ENCODE measurements at regions not wholly inside any gene's neighbourhood (a gene's known extent, or its start where the extent isn't known, plus 50 kb on each side); places are given as distances from the start of the nearest gene placed in this dataset.

DNA sequence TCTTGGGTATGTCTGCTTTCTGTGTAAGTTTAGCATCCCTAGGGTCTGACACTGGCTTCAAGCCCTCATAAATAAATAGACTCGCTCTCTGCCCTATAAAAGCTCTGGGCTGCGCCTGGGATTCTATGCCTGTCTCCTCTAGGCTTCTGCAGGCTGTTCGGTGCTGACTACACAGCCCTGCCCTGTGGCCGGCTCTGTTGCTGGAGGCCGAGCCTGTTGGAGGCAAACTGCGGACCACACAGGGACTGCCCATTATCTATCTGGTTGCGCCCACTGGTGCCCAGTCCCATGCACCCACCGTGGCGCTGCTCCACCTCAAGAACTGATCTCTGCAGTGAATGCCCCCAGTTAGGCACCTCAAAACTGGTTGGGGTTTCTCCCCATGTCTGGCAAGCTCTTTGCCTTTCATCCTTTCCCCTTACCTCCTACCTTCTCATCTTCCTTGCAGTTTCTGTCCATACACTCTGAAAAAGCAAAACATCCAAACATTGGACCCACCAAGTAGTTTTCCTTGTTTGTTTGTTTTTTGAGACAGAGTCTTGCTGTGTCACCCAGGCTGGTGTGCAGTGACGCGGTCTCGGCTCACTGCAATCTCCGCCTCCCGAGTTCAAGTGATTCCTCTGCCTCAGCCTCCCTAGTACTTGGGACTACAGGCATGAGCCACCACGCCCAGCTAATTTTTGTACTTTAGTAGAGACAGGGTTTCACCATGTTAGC lies 207.2 kb downstream of the ERCC6L2 start:
- CTCF ChIA-PET = no interaction called here
- 97% methylated on average over 15 of the region's 15 CpGs for WGBS (ENCODE audit: insufficient coverage)
- H3K9me3 ChIP-seq (ENCODE audit: control extremely low read depth in 1 of 5, control insufficient read depth in 4 of 5, insufficient read depth in 2 of 5, low read depth in 1 of 5, low read length in 4 of 5) = no peaks in the 10 kb centered on the region
- H3K4me3 ChIP-seq (ENCODE audit: control insufficient read depth in 1 of 7, extremely low read depth in 1 of 7, insufficient read depth in 4 of 7, low read depth in 2 of 7, low read length in 6 of 7) = no peak overlapping the region
- peaks cover 0 to 10% (median under 1%) of the 10 kb centered on the region in 4 experiments for H3K4me1 ChIP-seq (ENCODE audit: control extremely low read depth in 1 of 4, control insufficient read depth in 4 of 4, insufficient read depth in 4 of 4, low read length in 3 of 4)
- H3K27me3 ChIP-seq (replicated peaks in 2 of 5; ENCODE audit: control insufficient read depth in 4 of 5, insufficient read depth in 5 of 5, low read length in 4 of 5) = peaks cover under 1 to 43% (median 2%) of the 10 kb centered on the region in 5 experiments
- no peak for DNase-seq
- no peak overlapping the region for H3K27ac ChIP-seq (ENCODE audit: insufficient read depth in 1 of 2, low read depth in 1 of 2, low read length in 2 of 2, poor library complexity in 1 of 2, severe bottlenecking in 2 of 2)
- POLR2A ChIA-PET = interaction anchor here (0.5 kb wide), 1 partner anchor 801 kb away, joined by 3 read pairs; no protein-coding TSS in a partner anchor
- H3K36me3 ChIP-seq (ENCODE audit: control insufficient read depth in 4 of 4, insufficient read depth in 4 of 4, low read length in 3 of 4) = no peaks in the 10 kb centered on the region

GRCh38 chr9:96080364-96080763 lies 204.9 kb downstream of the ERCC6L2 start:
- peaks cover 0 to 10% (median under 1%) of the 10 kb centered on the region in 4 experiments for H3K4me1 ChIP-seq (ENCODE audit: control extremely low read depth in 1 of 4, control insufficient read depth in 4 of 4, insufficient read depth in 4 of 4, low read length in 3 of 4)
- no peaks in the 10 kb centered on the region for H3K9me3 ChIP-seq (ENCODE audit: control extremely low read depth in 1 of 5, control insufficient read depth in 4 of 5, insufficient read depth in 2 of 5, low read depth in 1 of 5, low read length in 4 of 5)
- no peaks in the 10 kb centered on the region for H3K36me3 ChIP-seq (ENCODE audit: control insufficient read depth in 4 of 4, insufficient read depth in 4 of 4, low read length in 3 of 4)
- CTCF ChIA-PET = no interaction called here
- no peak for DNase-seq
- 92% methylated on average over 8 of the region's 8 CpGs for WGBS (ENCODE audit: insufficient coverage)
- H3K4me3 ChIP-seq (ENCODE audit: control insufficient read depth in 1 of 7, extremely low read depth in 1 of 7, insufficient read depth in 4 of 7, low read depth in 2 of 7, low read length in 6 of 7) = no peak overlapping the region
- H3K27me3 ChIP-seq (replicated peaks in 2 of 5; ENCODE audit: control insufficient read depth in 4 of 5, insufficient read depth in 5 of 5, low read length in 4 of 5) = peaks cover 0 to 26% (median 2%) of the 10 kb centered on the region in 5 experiments
- H3K27ac ChIP-seq (ENCODE audit: insufficient read depth in 1 of 2, low read depth in 1 of 2, low read length in 2 of 2, poor library complexity in 1 of 2, severe bottlenecking in 2 of 2) = no peak overlapping the region
- POLR2A ChIA-PET = no interaction called here

- peaks cover 0 to 25% (median 2%) of the 10 kb centered on the region in 5 experiments for H3K27me3 ChIP-seq (replicated peaks in 2 of 5; ENCODE audit: control insufficient read depth in 4 of 5, insufficient read depth in 5 of 5, low read length in 4 of 5)
- ChIA-PET POLR2A (no interaction called here), CTCF (no interaction called here)
- WGBS (ENCODE audit: insufficient coverage) = 94% methylated on average over 6 of the region's 6 CpGs
- peaks cover 0 to 10% (median under 1%) of the 10 kb centered on the region in 4 experiments for H3K4me1 ChIP-seq (ENCODE audit: control extremely low read depth in 1 of 4, control insufficient read depth in 4 of 4, insufficient read depth in 4 of 4, low read length in 3 of 4)
- no peak for DNase-seq
- H3K36me3 ChIP-seq (ENCODE audit: control insufficient read depth in 4 of 4, insufficient read depth in 4 of 4, low read length in 3 of 4) = no peaks in the 10 kb centered on the region
- no peak overlapping the region for H3K27ac ChIP-seq (ENCODE audit: insufficient read depth in 1 of 2, low read depth in 1 of 2, low read length in 2 of 2, poor library complexity in 1 of 2, severe bottlenecking in 2 of 2)
- no peak overlapping the region for H3K4me3 ChIP-seq (ENCODE audit: control insufficient read depth in 1 of 7, extremely low read depth in 1 of 7, insufficient read depth in 4 of 7, low read depth in 2 of 7, low read length in 6 of 7)
- no peaks in the 10 kb centered on the region for H3K9me3 ChIP-seq (ENCODE audit: control extremely low read depth in 1 of 5, control insufficient read depth in 4 of 5, insufficient read depth in 2 of 5, low read depth in 1 of 5, low read length in 4 of 5)
These were observed 204.3 kb downstream of the ERCC6L2 start for GRCh38 chr9:96079779-96080178.

GRCh38 chr9:96078897-96079490 lies 203.5 kb downstream of the ERCC6L2 start:
- POLR2A ChIA-PET = no interaction called here

GRCh38 chr9:96075757-96076156 lies 200.3 kb downstream of the ERCC6L2 start:
- DNase-seq = no peak
- Histone ChIP-seq H3K27ac (ENCODE audit: insufficient read depth in 1 of 2, low read depth in 1 of 2, low read length in 2 of 2, poor library complexity in 1 of 2, severe bottlenecking in 2 of 2) (no peak overlapping the region), H3K27me3 (replicated peaks in 2 of 5; ENCODE audit: control insufficient read depth in 4 of 5, insufficient read depth in 5 of 5, low read length in 4 of 5) (peaks cover 0 to 10% (median 2%) of the 10 kb centered on the region in 5 experiments), H3K4me3 (ENCODE audit: control insufficient read depth in 1 of 7, extremely low read depth in 1 of 7, insufficient read depth in 4 of 7, low read depth in 2 of 7, low read length in 6 of 7) (no peak overlapping the region), H3K9me3 (ENCODE audit: control extremely low read depth in 1 of 5, control insufficient read depth in 4 of 5, insufficient read depth in 2 of 5, low read depth in 1 of 5, low read length in 4 of 5) (no peaks in the 10 kb centered on the region), H3K4me1 (ENCODE audit: control extremely low read depth in 1 of 4, control insufficient read depth in 4 of 4, insufficient read depth in 4 of 4, low read length in 3 of 4) (peaks cover 0 to 2% (median 0%) of the 10 kb centered on the region in 4 experiments), H3K36me3 (ENCODE audit: control insufficient read depth in 4 of 4, insufficient read depth in 4 of 4, low read length in 3 of 4) (no peaks in the 10 kb centered on the region)
- CTCF ChIA-PET = interaction anchor here (1.4 kb wide), 1 partner anchor 133 kb away, joined by 3 read pairs; no protein-coding TSS in a partner anchor
- POLR2A ChIA-PET = no interaction called here
- WGBS (ENCODE audit: insufficient coverage) = 93% methylated on average over 3 of the region's 5 CpGs

More at GRCh38 chr9:96078897-96079490, 203.5 kb downstream of the ERCC6L2 start:
- H3K27me3 ChIP-seq (replicated peaks in 2 of 5; ENCODE audit: control insufficient read depth in 4 of 5, insufficient read depth in 5 of 5, low read length in 4 of 5) = peaks cover 0 to 25% (median 2%) of the 10 kb centered on the region in 5 experiments
- H3K4me1 ChIP-seq (ENCODE audit: control extremely low read depth in 1 of 4, control insufficient read depth in 4 of 4, insufficient read depth in 4 of 4, low read length in 3 of 4) = peaks cover 0 to 3% (median 0%) of the 10 kb centered on the region in 4 experiments
- DNase-seq = no peak
- CTCF ChIA-PET = no interaction called here
- H3K36me3 ChIP-seq (ENCODE audit: control insufficient read depth in 4 of 4, insufficient read depth in 4 of 4, low read length in 3 of 4) = no peaks in the 10 kb centered on the region
- 69% methylated on average over 2 of the region's 4 CpGs for whole genome bisulfite sequencing (ENCODE audit: insufficient coverage)
- no peaks in the 10 kb centered on the region for H3K9me3 ChIP-seq (ENCODE audit: control extremely low read depth in 1 of 5, control insufficient read depth in 4 of 5, insufficient read depth in 2 of 5, low read depth in 1 of 5, low read length in 4 of 5)
- H3K27ac ChIP-seq (ENCODE audit: insufficient read depth in 1 of 2, low read depth in 1 of 2, low read length in 2 of 2, poor library complexity in 1 of 2, severe bottlenecking in 2 of 2) = no peak overlapping the region
- H3K4me3 ChIP-seq (ENCODE audit: control insufficient read depth in 1 of 7, extremely low read depth in 1 of 7, insufficient read depth in 4 of 7, low read depth in 2 of 7, low read length in 6 of 7) = no peak overlapping the region

DNA sequence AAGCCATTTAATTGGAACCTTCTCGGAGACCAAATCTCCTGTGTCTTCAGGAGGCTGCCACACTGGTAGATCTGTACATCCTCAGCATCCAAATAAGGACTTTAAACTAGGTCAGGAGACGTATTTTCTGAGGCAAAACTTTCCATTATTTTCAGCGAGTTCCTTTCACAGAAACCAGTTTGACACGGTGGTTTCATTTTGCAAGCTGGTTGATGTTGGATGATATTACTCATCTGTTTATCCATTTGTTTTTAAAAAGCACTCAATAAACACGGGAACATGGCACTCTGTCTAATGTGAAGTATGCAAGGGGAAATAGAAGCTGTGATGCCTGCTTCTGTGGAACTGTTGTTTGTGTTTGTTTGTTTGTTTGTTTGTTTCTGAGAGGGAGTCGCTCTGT lies 199.6 kb downstream of the ERCC6L2 start:
- ChIA-PET CTCF (interaction anchor here (0.6 to 1.4 kb wide), 2 partner anchors 134 to 197 kb away, joined by 3 read pairs; no protein-coding TSS in a partner anchor), POLR2A (no interaction called here)
- H3K27ac ChIP-seq (ENCODE audit: insufficient read depth in 1 of 2, low read depth in 1 of 2, low read length in 2 of 2, poor library complexity in 1 of 2, severe bottlenecking in 2 of 2) = no peak overlapping the region

More for the DNA sequence above, 199.6 kb downstream of the ERCC6L2 start:
- no peak for DNase-seq
- no peak overlapping the region for H3K4me3 ChIP-seq (ENCODE audit: control insufficient read depth in 1 of 7, extremely low read depth in 1 of 7, insufficient read depth in 4 of 7, low read depth in 2 of 7, low read length in 6 of 7)
- no peaks in the 10 kb centered on the region for H3K9me3 ChIP-seq (ENCODE audit: control extremely low read depth in 1 of 5, control insufficient read depth in 4 of 5, insufficient read depth in 2 of 5, low read depth in 1 of 5, low read length in 4 of 5)
- peaks cover 0 to 5% (median 2%) of the 10 kb centered on the region in 5 experiments for H3K27me3 ChIP-seq (replicated peaks in 2 of 5; ENCODE audit: control insufficient read depth in 4 of 5, insufficient read depth in 5 of 5, low read length in 4 of 5)
- no peaks in the 10 kb centered on the region for H3K36me3 ChIP-seq (ENCODE audit: control insufficient read depth in 4 of 4, insufficient read depth in 4 of 4, low read length in 3 of 4)
- 95% methylated on average over 4 of the region's 6 CpGs for WGBS (ENCODE audit: insufficient coverage)
- H3K4me1 ChIP-seq (ENCODE audit: control extremely low read depth in 1 of 4, control insufficient read depth in 4 of 4, insufficient read depth in 4 of 4, low read length in 3 of 4) = peaks cover 0 to 2% (median 0%) of the 10 kb centered on the region in 4 experiments
